HG03342 (cell line): ENCODE measurements at regions not wholly inside any gene's neighbourhood (a gene's known extent, or its start where the extent isn't known, plus 50 kb on each side); places are given as distances from the start of the nearest gene placed in this dataset.

Source experiments
- ATAC-seq: cut with Tn5 transposase; IDR thresholded peaks from one replicate; pipeline ENCODE4 v1.9.1; 2021; ENCODE audit warnings: mild to moderate bottlenecking, moderate library complexity; ENCODE audit not compliant: unreplicated experiment

- no peak for ATAC-seq
Measured at GRCh38 chr7:124432009-124432578, 333.5 kb downstream of the GPR37 start.

- no peak for ATAC-seq
Measured at GRCh38 chr7:124429923-124430322, 335.7 kb downstream of the GPR37 start.

GRCh38 chr7:124428781-124429180, 336.8 kb downstream of the GPR37 start:
- no peak for ATAC-seq

- no peak for ATAC-seq
Measured at GRCh38 chr7:124426621-124427020, 339.0 kb downstream of the GPR37 start.

- no peak for ATAC-seq
Measured at GRCh38 chr7:124423863-124424262, 341.7 kb downstream of the GPR37 start.

GRCh38 chr7:124422081-124422480, 343.5 kb downstream of the GPR37 start:
- ATAC-seq = no peak

- no peak for ATAC-seq
Measured at GRCh38 chr7:124420367-124420766, 345.2 kb downstream of the GPR37 start.

GRCh38 chr7:124413029-124413428, 352.6 kb downstream of the GPR37 start:
- ATAC-seq = no peak

GRCh38 chr7:124412531-124412930, 353.1 kb downstream of the GPR37 start:
- no peak for ATAC-seq

- no peak for ATAC-seq
Measured at GRCh38 chr7:124411796-124412195, 353.8 kb downstream of the GPR37 start.

GRCh38 chr7:124403587-124403986, 362.0 kb downstream of the GPR37 start:
- ATAC-seq = no peak

GRCh38 chr7:124403112-124403511, 362.5 kb downstream of the GPR37 start:
- no peak for ATAC-seq

GRCh38 chr7:124399941-124400340, 365.7 kb downstream of the GPR37 start:
- ATAC-seq = peak; percentile 47

GRCh38 chr7:124398937-124399552, 366.2 kb upstream of the TMEM229A start:
- no peak for ATAC-seq

- ATAC-seq = no peak
Measured at GRCh38 chr7:124397134-124397533, 364.3 kb upstream of the TMEM229A start.

- ATAC-seq = no peak
Measured at GRCh38 chr7:124390301-124390700, 357.4 kb upstream of the TMEM229A start.

GRCh38 chr7:124388751-124389150, 355.9 kb upstream of the TMEM229A start:
- no peak for ATAC-seq

GRCh38 chr7:124387056-124387455, 354.2 kb upstream of the TMEM229A start:
- no peak for ATAC-seq

- no peak for ATAC-seq
Measured at GRCh38 chr7:124379296-124379695, 346.4 kb upstream of the TMEM229A start.

GRCh38 chr7:124376111-124376510, 343.2 kb upstream of the TMEM229A start:
- ATAC-seq = no peak

GRCh38 chr7:124375391-124375790, 342.5 kb upstream of the TMEM229A start:
- no peak for ATAC-seq

- ATAC-seq = no peak
Measured at GRCh38 chr7:124369310-124369709, 336.4 kb upstream of the TMEM229A start.

GRCh38 chr7:124366118-124366517, 333.3 kb upstream of the TMEM229A start:
- ATAC-seq = no peak
